ENCODE measurements at regions not wholly inside any gene's neighbourhood (a gene's known extent, or its start where the extent isn't known, plus 50 kb on each side); places are given as distances from the start of the nearest gene placed in this dataset.

GRCh38 chr1:241408170-241408569 is 51.2 kb upstream of the RGS7 start (continued):
- peak; percentile 31; the same call in 1 of the 2 replicates for TF ChIP-seq REST (IDR thresholded peaks at IDR 0.05; ENCODE audit: borderline replicate concordance)
- no peak for TF ChIP-seq REST (CRISPR knock-in tag; IDR thresholded peaks at IDR 0.05; ENCODE audit: low read depth)
- TF ChIP-seq, protein P1, sequence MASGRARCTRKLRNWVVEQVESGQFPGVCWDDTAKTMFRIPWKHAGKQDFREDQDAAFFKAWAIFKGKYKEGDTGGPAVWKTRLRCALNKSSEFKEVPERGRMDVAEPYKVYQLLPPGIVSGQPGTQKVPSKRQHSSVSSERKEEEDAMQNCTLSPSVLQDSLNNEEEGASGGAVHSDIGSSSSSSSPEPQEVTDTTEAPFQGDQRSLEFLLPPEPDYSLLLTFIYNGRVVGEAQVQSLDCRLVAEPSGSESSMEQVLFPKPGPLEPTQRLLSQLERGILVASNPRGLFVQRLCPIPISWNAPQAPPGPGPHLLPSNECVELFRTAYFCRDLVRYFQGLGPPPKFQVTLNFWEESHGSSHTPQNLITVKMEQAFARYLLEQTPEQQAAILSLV (tag; IDR thresholded peaks at IDR 0.05): no peak
- no peak for TF ChIP-seq BMI1 (IDR thresholded peaks at IDR 0.05; ENCODE audit: low read length)
- no peak for TF ChIP-seq ZNF764 (CRISPR knock-in tag; IDR thresholded peaks at IDR 0.05; ENCODE audit: low read depth)
- 0 out of 2 replicates have a peak, but pooled peaks have one; percentile 12 for TF ChIP-seq SMC3 (conservative IDR thresholded peaks at IDR 0.05; ENCODE audit: insufficient read depth, low read depth, low read length)
- TF ChIP-seq ZNF41 (CRISPR knock-in tag; conservative IDR thresholded peaks at IDR 0.05): no peak
- TF ChIP-seq RBM17 (IDR thresholded peaks at IDR 0.05; ENCODE audit: borderline replicate concordance, low read depth, low read length): no peak
- TF ChIP-seq SOX6 (IDR thresholded peaks at IDR 0.05): peak; percentile 59
- no peak for TF ChIP-seq NFIC (IDR thresholded peaks at IDR 0.05)
- no peak for TF ChIP-seq HMBOX1 (IDR thresholded peaks at IDR 0.05)
- TF ChIP-seq HMG20B (CRISPR knock-in tag; IDR thresholded peaks at IDR 0.05): no peak
- TF ChIP-seq MTF1 (CRISPR knock-in tag; IDR thresholded peaks at IDR 0.05; ENCODE audit: borderline replicate concordance): no peak
- peak; percentile 45 for TF ChIP-seq ATF3 (IDR thresholded peaks at IDR 0.05)
- TF ChIP-seq ATF3 (CRISPR knock-in tag; conservative IDR thresholded peaks at IDR 0.05): no peak
- no peak for TF ChIP-seq NEUROD1 (IDR thresholded peaks at IDR 0.05; ENCODE audit: borderline replicate concordance, low read depth, low read length, partially characterized antibody)
- no peak for TF ChIP-seq BRD4 (IDR thresholded peaks at IDR 0.05)
- TF ChIP-seq NCOA4 (IDR thresholded peaks at IDR 0.05; ENCODE audit: partially characterized antibody): no peak
- TF ChIP-seq MYBL2 (IDR thresholded peaks at IDR 0.05; ENCODE audit: low read depth): no peak
- no peak for TF ChIP-seq MYBL2 (CRISPR knock-in tag; IDR thresholded peaks at IDR 0.05; ENCODE audit: borderline replicate concordance)

Measured in K562 (cell line).